GM19468 (cell line): ENCODE measurements at regions not wholly inside any gene's neighbourhood (a gene's known extent, or its start where the extent isn't known, plus 50 kb on each side); places are given as distances from the start of the nearest gene placed in this dataset.
"Not testable (repeated sequence)": the region's sequence is repeated elsewhere in the genome, so short reads cannot be mapped to it uniquely, and the experiment has no call there.

Experiments
- ATAC-seq: cut with Tn5 transposase; IDR thresholded peaks from one replicate; pipeline ENCODE4 v1.9.1; 2021; ENCODE audit warnings: mild to moderate bottlenecking, moderate library complexity, moderate number of reproducible peaks; ENCODE audit not compliant: unreplicated experiment; ENCODE audit errors: extremely low read depth

- no peak for ATAC-seq
Measured at GRCh38 chr11:37881741-37882140, 1283.7 kb upstream of the RAG2 start.

- no peak for ATAC-seq
Measured at GRCh38 chr11:37861671-37862070, 1263.6 kb upstream of the RAG2 start.

GRCh38 chr11:37858806-37859537, 1260.9 kb upstream of the RAG2 start:
- not testable (repeated sequence) for ATAC-seq

- no peak for ATAC-seq
Measured at GRCh38 chr11:37858398-37858797, 1260.4 kb upstream of the RAG2 start.

GRCh38 chr11:37857726-37858125, 1259.7 kb upstream of the RAG2 start:
- ATAC-seq, result no peak

GRCh38 chr11:37849706-37850105, 1251.7 kb upstream of the RAG2 start:
- no peak for ATAC-seq

- no peak for ATAC-seq
Measured at GRCh38 chr11:37843603-37844002, 1245.6 kb upstream of the RAG2 start.

- ATAC-seq, result no peak
Measured at GRCh38 chr11:37841016-37841415, 1243.0 kb upstream of the RAG2 start.

- not testable (repeated sequence) for ATAC-seq
Measured at GRCh38 chr11:37840345-37840744, 1242.3 kb upstream of the RAG2 start.

- ATAC-seq, result no peak
Measured at GRCh38 chr11:37830529-37830928, 1232.5 kb upstream of the RAG2 start.

- no peak for ATAC-seq
Measured at GRCh38 chr11:37817727-37818270, 1219.8 kb upstream of the RAG2 start.

GRCh38 chr11:37812281-37812880, 1214.3 kb upstream of the RAG2 start:
- ATAC-seq, result no peak

GRCh38 chr11:37811349-37811748, 1213.3 kb upstream of the RAG2 start:
- no peak for ATAC-seq

- no peak for ATAC-seq
Measured at GRCh38 chr11:37804666-37805065, 1206.6 kb upstream of the RAG2 start.

GRCh38 chr11:37788141-37788877, 1190.3 kb upstream of the RAG2 start:
- ATAC-seq, result no peak

GRCh38 chr11:37786214-37786755, 1188.2 kb upstream of the RAG2 start:
- no peak for ATAC-seq

GRCh38 chr11:37774441-37774840, 1176.4 kb upstream of the RAG2 start:
- no peak for ATAC-seq

- no peak for ATAC-seq
Measured at GRCh38 chr11:37770145-37770544, 1172.1 kb upstream of the RAG2 start.

GRCh38 chr11:37762079-37762478, 1164.0 kb upstream of the RAG2 start:
- no peak for ATAC-seq

GRCh38 chr11:37755521-37755920, 1157.5 kb upstream of the RAG2 start:
- no peak for ATAC-seq

GRCh38 chr11:37748641-37749040, 1150.6 kb upstream of the RAG2 start:
- ATAC-seq, result no peak
